ENCODE measurements at regions not wholly inside any gene's neighbourhood (a gene's known extent, or its start where the extent isn't known, plus 50 kb on each side); places are given as distances from the start of the nearest gene placed in this dataset.

DNA sequence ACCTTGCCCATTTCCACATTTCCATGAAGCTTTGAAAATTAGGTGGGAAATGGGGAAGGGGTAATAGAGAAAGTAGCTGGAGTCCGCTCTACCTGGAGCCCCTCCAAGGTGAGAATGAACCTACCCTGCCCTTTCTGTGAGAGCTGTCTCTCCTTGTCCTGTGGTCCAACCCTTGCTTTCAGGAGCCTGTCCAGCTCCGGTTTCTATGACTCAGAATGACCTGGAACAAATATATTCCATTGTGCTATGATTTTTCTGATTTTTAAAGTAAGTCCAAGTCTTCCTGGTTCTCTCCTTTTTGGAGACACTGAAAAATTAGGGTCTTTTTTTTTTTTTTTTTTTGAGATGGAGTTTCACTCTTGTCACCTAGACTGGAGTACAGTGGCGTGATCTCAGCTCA lies 89.1 kb upstream of the VASH1 start:
- TF ChIP-seq, protein P1, sequence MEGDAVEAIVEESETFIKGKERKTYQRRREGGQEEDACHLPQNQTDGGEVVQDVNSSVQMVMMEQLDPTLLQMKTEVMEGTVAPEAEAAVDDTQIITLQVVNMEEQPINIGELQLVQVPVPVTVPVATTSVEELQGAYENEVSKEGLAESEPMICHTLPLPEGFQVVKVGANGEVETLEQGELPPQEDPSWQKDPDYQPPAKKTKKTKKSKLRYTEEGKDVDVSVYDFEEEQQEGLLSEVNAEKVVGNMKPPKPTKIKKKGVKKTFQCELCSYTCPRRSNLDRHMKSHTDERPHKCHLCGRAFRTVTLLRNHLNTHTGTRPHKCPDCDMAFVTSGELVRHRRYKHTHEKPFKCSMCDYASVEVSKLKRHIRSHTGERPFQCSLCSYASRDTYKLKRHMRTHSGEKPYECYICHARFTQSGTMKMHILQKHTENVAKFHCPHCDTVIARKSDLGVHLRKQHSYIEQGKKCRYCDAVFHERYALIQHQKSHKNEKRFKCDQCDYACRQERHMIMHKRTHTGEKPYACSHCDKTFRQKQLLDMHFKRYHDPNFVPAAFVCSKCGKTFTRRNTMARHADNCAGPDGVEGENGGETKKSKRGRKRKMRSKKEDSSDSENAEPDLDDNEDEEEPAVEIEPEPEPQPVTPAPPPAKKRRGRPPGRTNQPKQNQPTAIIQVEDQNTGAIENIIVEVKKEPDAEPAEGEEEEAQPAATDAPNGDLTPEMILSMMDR (IDR thresholded peaks at IDR 0.05; ENCODE audit: low read depth, low read length) = no peak
- no peak for DNase-seq (ENCODE audit: extremely low read depth, low read depth)

DNA sequence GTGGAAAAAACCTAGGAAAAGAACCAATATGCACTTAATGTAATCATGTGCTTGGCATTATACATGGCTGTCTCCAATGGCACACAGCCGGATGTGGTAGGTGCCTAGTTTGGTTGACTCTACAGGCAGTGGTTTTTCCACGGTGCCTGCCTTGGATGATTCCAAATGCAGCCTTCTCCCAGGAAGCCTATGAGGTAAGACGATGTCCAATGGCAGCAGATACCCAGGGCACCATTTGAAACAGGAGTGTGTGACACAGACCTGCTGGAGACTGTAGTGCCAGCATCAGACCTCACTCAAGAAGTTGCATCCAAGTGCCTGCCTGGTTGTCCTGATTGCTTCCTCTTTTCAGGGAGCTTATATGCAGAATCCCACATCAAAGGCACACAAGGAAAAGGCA lies 88.0 kb upstream of the VASH1 start:
- no peak for DNase-seq (ENCODE audit: extremely low read depth, low read depth)
- TF ChIP-seq, protein P1 (IDR thresholded peaks at IDR 0.05; ENCODE audit: low read depth, low read length) = no peak

- TF ChIP-seq, protein P1 (IDR thresholded peaks at IDR 0.05; ENCODE audit: low read depth, low read length) = no peak
- no peak for DNase-seq (ENCODE audit: extremely low read depth, low read depth)
These were observed 86.2 kb upstream of the VASH1 start for GRCh38 chr14:76675046-76675445.

DNA sequence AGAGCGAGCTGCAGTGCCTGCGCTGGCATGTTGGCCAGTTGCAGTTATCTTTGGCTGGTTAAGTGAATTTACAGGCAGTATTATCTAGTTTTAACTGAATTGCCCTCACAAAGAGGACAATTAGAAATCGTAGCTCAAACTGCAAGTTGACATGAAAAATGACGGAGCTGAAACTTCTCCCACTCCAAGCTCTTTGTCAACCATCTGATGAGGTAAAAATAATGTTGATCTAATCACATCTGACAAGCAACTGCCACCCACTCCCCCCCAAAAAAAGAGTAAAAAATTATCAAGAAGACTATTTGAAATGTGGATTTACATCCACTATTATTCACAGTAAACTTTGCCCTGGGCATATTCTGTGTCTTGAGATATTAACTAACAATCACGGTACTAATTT lies 84.7 kb upstream of the VASH1 start:
- TF ChIP-seq, protein P1 (IDR thresholded peaks at IDR 0.05; ENCODE audit: low read depth, low read length) = no peak
- DNase-seq (ENCODE audit: extremely low read depth, low read depth) = no peak

DNA sequence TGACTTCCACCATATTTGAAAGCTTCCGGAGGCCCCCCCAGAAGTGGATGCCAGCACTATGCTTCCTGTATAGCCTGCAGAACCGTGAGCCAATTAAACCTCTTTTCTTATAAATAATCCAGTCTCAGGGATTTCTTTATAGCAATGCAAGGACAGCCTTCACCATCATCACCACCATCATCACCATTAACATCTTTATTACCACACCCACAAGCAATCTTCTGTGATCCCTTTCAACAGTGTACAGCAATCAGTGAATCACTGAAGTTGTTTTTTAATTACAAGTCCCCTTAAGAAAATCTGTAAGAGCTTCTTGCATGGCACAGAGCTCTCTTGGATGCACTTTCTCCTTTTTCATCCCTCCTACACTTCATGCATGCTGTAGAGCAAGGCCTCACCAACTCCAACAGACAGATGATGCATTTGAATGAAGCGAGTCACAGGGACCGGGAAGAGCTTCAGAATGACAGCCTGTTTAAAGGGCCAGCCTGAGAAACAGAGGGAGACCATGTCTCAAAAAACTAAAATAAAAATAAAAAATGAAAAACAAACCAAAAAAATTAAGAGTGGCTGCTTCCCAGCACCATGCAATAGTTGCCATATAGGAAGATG lies 83.6 kb upstream of the VASH1 start:
- no peak for DNase-seq (ENCODE audit: extremely low read depth, low read depth)
- TF ChIP-seq, protein P1 (IDR thresholded peaks at IDR 0.05; ENCODE audit: low read depth, low read length) = no peak

DNA sequence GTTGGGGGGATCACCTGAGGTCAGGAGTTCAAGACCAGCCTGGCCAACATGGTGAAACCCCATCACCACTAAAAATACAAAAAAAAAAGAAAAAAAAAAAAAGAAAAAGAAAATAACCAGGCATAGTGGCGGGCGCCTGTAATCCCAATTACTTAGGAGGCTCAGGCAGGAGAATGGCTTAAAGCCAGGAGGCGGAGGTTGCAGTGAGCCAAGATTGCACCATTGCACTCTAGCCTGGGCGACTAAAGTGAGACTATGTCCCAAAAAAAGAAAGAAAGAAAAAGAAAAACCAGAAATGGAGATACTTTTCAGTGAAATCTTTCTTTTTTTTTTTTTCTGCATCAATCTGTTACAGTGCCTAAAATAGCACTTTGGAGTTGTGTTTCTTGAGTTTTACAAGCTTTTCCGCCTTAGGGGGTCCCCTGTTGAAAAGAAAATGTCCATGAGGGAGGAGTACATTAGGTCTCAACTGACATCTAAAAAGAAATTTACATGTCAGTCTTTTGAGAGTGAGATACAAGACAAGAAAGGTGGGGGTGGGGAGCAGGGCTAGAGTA lies 82.9 kb upstream of the VASH1 start:
- TF ChIP-seq, protein P1 (IDR thresholded peaks at IDR 0.05; ENCODE audit: low read depth, low read length) = no peak
- no peak for DNase-seq (ENCODE audit: extremely low read depth, low read depth)

- DNase-seq (ENCODE audit: extremely low read depth, low read depth) = no peak
- TF ChIP-seq, protein P1 (IDR thresholded peaks at IDR 0.05; ENCODE audit: low read depth, low read length) = no peak
These were observed 78.9 kb upstream of the VASH1 start for GRCh38 chr14:76682367-76682766.

Measured in AG09319 (cell line).